ENCODE measurements at regions not wholly inside any gene's neighbourhood (a gene's known extent, or its start where the extent isn't known, plus 50 kb on each side); places are given as distances from the start of the nearest gene placed in this dataset.

DNA sequence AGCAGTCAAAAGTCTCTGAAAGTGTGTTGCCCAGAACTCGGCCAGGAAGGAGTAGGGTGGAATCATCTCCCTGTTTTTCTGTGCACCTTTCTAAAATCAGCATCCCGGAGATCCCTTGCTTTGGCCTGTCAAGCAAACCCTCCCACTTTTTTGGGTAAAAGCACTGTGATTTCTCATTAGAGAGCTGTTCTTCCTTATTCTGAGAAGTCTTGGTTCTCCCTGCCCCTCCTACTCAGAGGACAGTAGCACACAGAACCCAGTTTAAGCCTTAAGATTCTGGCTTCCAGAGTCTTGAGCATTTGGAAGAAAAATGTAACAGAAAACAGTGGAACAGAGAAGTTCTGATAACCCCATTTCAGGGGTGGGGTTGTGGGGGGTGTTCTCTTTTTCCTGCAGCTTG is 52.6 kb upstream of the KATNAL1 start:
- DNase-seq: peak; percentile 18 to 24 (median 20)

DNA sequence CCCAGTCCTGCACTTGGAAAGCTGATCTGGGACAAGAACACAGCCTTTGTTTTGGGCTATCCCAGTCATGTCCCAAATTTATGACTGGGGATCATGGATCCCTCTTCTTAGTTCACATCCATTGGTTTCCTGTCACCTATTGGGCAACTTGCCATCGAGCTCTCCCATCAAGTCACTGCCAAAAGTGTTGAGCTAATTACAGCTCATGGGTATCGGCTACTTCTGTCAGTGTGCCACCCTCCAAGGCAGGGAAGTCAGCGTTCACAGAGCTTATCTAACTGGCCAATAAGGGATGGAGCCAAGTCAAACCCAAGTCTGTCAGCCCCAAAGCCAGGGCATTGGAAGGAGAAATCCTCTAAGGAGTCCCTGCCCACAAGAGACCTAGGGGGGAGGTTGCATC is 53.2 kb upstream of the KATNAL1 start:
- no peak for DNase-seq

DNA sequence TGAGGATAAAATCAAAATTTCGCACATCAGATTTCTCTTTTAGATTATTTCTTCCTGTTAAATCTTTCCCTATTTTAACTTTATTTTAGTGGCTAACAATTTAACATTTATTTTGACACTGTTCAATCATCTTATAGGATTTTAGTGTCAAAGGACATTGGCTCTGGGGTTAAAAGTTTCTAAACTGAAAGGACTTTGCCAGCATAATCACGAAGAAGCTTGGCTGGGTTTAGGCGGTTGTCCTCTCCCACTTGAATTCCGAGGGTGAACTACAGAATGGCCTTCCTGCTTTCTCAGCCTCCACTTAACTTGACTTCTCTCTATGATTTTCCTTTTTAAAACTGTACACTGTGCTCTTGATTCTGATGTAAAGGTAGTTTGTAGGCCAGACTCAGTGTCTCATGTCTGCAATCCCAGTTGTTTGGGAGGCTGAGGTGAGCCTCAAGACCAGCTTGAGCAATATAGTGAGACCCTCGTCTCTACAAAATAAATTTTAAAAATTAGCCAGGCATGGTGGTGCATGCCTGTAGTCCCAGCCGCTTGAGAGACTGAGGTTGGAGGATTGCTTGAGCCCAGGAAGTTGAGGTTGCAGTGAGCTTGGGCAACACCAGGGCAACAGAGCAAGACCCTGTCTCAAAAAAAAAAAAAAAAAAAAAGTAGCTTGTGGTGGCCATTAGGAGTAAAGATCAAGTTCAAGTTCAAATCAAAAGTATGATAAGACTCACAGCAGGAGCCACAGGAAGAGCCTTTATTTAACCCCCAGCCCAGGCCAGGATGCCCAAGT is 54.8 kb upstream of the KATNAL1 start:
- DNase-seq: no peak

DNA sequence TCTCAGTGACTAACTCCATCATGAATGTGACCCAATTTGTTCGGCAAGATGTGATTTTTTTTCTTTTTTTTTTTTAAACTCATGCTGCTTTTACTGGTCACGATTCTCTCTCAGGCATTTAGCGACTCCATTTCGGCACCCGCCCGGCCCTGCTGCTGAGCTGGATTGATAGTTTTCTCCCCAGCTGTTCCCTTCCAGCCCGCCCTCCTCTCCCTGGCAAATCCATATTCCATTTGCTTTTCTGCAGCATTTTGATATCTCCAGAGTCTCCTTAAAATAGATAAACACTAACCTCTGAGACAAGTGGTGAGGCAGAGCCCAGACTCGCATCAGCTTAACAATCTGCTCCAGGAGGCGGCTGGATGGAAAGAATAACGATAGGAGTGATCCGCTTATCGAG is 55.5 kb upstream of the KATNAL1 start:
- DNase-seq: no peak

DNA sequence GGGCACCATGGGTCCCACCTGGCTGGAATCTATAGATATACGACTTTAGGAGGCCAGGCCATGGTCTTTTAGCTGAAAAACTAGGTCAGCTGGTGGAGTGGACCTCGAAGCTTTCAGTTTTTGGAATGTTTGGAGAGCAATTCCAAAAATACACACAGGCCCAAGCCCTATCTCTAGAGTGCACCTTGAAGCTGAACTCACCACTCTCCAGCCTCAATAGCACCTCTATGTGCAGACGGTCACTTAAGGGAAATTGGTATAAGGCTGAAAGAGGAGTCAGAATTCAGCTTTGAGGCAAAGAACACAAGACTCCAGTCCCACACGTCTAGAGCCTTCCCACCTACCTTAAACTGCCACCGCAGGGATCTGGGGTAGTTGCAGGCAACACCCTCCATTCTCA is 56.4 kb upstream of the KATNAL1 start:
- no peak for DNase-seq

DNA sequence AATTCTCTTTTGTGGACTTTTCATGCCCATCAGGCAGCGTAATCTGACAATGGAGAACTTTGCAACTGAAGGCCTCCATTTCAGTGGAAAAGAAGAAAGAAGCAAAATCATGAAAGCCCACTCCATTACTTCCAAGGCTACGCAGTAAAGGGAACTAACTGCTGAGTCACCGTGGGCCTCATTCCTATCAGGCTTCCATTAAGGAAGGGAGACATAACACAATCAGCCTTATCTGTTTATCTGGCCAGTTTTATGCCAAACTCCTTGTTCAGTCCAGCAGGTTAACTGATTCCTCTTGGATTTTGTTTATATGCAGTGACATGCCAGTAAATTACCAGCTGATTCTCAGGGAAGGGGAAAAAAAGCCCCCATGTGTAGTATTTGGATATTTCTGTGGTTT is 56.8 kb upstream of the KATNAL1 start:
- DNase-seq: peak in 2 of 3 donors; percentile 39 to 41

DNA sequence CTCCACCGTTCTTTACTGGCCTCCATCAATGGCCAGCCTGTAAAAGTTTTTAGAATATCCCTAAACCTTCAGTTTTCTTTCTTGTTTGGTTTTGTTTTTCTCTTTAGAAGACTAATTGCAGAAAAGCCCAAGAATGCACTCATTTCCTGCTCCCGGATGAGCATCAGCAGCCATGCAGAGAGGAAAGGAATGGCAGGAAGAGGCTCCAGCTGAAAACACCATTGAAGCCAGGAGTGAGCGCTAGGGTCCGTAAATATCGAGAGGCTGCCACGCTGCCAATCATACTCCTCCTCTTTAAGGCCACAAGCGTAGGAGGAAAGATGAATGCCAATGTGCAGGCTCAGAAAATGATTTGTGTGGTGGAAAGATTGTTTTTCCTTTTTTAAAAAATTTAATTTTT is 57.4 kb upstream of the UBE2L5 start:
- no peak for DNase-seq

DNA sequence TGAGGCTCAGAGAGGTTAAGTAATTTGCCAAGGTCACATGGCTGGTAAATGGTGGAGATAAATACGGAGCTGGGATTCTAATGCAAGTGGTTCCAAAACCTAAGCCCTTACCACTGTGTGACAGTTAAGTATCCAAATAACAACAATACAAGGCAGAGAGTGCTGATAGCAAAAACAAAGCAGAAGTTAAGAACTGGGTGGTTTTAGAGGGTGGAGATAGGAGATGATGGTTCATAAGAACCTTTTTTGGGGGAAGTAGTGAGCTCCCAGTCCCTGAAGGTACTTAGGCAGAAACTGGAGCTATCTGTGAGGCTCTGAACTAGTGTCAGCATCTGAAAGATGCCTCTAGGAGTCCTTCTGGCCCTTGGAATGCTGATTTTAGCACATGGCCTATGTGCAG is 56.2 kb upstream of the UBE2L5 start:
- DNase-seq: peak in 2 of 3 donors; percentile 16 to 20

DNA sequence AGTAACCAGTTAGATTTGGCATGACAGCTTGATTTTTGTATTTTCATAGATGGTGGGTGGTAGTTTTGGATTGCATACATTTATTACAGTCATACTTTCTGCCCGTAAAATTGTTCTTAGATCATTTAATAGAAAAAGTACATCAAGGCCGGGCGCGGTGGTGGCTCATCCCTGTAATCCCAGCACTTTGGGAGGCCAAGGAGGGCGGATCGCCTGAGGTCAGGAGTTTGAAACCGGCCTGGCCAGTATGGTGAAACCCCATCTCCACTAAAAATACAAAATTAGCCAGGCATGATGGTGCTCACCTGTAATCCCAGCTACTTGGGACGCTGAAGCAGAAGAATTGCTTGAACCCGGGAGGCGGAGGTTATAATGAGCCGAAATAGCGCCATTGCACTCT is 55.0 kb upstream of the UBE2L5 start:
- DNase-seq: no peak

DNA sequence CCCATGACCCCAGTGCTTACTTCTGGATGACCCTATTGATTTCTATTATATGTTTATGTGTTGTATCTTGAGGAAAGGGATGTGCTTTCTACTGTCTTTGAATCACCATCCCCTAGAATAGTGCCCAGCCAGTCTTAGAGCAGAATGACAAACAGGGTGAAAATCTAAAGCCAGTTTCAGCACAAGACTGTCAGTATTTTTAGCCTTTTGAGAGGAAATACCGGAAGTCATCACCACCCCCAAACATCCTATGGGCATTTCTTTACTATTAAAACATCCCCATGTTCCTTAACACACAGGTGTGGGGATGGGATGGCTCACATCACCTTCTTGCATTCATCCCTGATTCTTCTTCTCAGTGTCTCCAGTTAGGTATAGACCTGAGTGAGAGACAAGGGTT is 52.1 kb upstream of the UBE2L5 start:
- DNase-seq: no peak

DNA sequence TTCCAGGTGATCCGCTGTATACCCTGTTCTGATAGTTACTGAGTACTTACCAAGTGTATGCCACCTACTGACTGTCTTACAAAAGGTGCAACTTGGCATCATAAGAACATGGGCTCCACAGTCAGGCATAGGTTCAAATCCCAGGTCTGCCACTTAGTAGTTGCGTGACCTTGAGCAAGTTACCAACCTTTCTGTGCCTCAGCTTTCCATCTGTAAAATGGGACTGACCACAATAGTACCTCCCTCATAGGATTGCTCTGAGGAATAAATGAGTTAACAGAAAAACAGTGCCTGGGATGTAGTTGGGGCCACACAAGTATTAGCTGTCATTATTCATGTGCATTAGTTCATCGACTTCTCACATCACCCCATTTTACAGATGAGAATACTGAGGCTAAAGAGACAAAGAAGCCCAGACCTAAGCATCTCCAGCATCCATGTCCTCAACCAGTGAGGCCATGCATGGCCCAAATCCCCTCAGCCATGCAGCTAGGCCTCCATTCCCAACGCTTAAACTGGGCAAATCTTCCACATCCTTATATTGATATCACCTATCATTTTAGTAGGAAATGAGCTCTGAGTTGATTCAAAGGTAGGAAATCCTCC is 51.3 kb upstream of the UBE2L5 start:
- no peak for DNase-seq

DNA sequence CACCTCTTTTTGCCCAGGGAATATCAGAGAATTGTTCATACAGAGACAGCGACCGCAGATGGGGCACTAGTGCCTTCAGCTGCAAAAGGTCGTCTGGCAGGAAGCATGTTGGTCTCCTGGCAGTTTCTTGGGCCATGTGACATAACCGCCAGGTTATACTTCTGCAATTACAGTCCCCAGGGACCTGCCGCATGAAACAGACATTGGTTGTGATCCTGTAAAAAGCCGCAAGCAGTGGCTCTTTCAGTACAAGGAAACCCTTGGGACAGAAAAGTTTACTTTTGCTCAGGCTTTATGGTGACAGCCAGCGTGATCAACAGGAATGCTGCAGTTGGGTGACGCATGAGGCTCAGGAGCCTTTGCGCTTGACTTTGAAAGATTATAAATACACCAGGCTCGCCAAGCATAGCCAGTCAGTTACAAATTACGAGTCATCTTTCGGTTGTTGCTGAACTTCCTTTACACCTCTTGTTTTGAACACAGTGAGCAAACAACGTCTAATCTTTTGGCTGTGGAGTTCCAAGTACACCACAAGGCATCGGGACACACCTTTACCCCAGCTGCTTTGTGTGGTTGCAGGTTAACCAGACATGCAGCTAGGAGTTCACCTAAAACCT is 50.5 kb upstream of the UBE2L5 start:
- peak in 2 of 3 donors; percentile 22 to 23 for DNase-seq
